ENCODE measurements at regions not wholly inside any gene's neighbourhood (a gene's known extent, or its start where the extent isn't known, plus 50 kb on each side); places are given as distances from the start of the nearest gene placed in this dataset.
"Not testable (repeated sequence)": the region's sequence is repeated elsewhere in the genome, so short reads cannot be mapped to it uniquely, and the experiment has no call there.

DNA sequence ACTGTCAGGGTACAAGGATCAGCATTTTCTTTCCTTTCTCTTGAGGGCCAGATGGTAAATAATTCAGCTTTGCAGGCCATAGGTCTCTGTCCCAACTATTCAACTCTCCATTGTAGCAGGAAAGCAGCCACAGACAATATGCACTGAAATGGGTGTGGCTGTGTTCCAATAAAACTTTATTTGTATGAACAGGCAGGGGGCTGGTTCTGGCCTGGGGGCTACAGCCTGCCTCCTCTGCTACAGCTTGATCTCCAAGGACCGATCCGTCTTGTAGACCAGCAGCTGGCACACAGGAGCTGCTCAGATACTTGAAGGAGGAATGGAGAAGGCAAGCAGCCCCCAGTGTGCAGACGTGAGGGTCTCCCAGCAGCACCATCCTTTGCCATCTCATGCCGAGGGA, 127.1 kb downstream of the OTOP1 start:
- not testable (repeated sequence) for H3K27ac Mint-ChIP-seq (ENCODE audit: unreplicated experiment)

DNA sequence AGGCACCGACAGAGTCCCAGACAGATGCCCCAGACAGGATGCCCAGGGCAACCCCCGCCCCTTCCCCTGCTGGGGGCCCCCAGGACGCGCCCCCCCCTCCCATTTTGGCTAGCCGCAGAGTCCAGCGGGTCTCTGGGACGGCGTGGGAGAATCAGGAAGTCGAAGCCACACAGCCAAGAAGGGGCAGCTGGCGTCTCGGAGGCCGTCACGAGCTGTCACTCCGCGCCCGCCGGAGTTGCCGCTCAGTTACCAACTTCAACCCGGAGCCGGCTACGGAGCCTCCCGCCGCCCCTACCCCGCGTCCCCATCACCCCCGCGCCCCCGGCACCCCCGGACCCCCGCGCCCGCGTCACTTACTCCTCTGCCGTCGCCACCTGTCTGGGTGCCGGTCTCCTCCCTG, 119.8 kb downstream of the OTOP1 start:
- not testable (repeated sequence) for FAIRE-seq; DNase-seq (ENCODE audit: low read depth); H3K4me3 ChIP-seq (ENCODE audit: insufficient read depth, low read depth, low read length)

More for the DNA sequence above, 127.1 kb downstream of the OTOP1 start:
- H3K4me2 ChIP-seq (ENCODE audit: low read length); H3K36me3 ChIP-seq (ENCODE audit: insufficient read depth, low read length); FAIRE-seq; H3K9me3 ChIP-seq (ENCODE audit: insufficient read depth, low read depth, low read length); H3K4me1 Mint-ChIP-seq (ENCODE audit: low read depth, unreplicated experiment); H2AFZ ChIP-seq (ENCODE audit: low read depth, low read length); H3K4me3 Mint-ChIP-seq (ENCODE audit: unreplicated experiment); H3K9me3 Mint-ChIP-seq (ENCODE audit: unreplicated experiment); H3K36me3 Mint-ChIP-seq (ENCODE audit: low read depth, unreplicated experiment); H3K9ac ChIP-seq (ENCODE audit: low read length); H3K4me3 ChIP-seq (ENCODE audit: insufficient read depth, low read depth, low read length); H3K27me3 ChIP-seq (ENCODE audit: insufficient read depth, low read length); H4K20me1 ChIP-seq (ENCODE audit: insufficient read depth, low read length); DNase-seq (ENCODE audit: low read depth); H3K4me1 ChIP-seq (ENCODE audit: insufficient read depth, low read length); H3K79me2 ChIP-seq (ENCODE audit: insufficient read depth, low read length); H3K27ac ChIP-seq (ENCODE audit: low read depth, low read length): not testable (repeated sequence)
- peaks cover 41% of the 10 kb centered on the region for H3K27me3 Mint-ChIP-seq (ENCODE audit: low read depth, unreplicated experiment)

DNA sequence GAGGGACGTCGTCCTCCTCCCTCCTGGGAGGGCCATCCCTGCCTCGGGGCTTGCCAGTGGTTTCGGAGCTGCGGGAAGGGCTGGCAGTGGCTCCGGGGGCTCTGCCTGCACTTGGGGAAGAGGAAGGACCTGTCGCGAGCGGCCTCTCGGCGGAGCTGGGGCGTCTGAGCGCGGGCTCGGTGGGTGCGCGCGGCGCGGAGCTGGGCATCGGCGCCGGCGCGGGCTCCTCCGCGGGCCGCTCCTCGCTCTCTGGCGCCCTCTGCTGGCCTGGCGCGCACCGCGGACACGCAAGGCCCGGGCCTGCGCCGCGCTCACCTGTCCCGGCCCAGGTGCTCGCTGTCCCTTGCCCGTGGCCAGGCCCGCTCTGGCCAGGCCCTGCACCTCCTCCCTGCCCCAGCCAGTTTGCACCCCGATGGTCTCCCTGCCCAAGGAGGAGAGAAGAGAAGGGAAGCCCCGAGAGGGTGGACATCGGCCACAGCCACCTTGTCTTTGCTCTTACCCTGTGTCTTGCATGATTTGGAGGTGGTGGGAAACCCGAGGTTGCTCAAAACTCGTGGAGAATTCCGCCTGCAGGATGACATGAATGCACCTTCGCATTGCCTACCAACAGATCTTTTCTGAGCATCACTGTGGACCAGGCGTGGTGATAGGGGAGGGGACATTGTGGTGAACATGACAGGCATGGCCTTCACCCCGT, 119.2 kb downstream of the OTOP1 start:
- not testable (repeated sequence) for H3K79me2 ChIP-seq (ENCODE audit: insufficient read depth, low read length); H4K20me1 ChIP-seq (ENCODE audit: insufficient read depth, low read length); H3K27me3 ChIP-seq (ENCODE audit: insufficient read depth, low read length); FAIRE-seq; H3K4me3 ChIP-seq (ENCODE audit: insufficient read depth, low read depth, low read length); H3K4me1 Mint-ChIP-seq (ENCODE audit: low read depth, unreplicated experiment); H3K9ac ChIP-seq (ENCODE audit: low read length); H3K9me3 Mint-ChIP-seq (ENCODE audit: unreplicated experiment); H3K27ac Mint-ChIP-seq (ENCODE audit: unreplicated experiment); H3K9me3 ChIP-seq (ENCODE audit: insufficient read depth, low read depth, low read length); H3K4me1 ChIP-seq (ENCODE audit: insufficient read depth, low read length); H3K27ac ChIP-seq (ENCODE audit: low read depth, low read length); H3K36me3 ChIP-seq (ENCODE audit: insufficient read depth, low read length); H3K36me3 Mint-ChIP-seq (ENCODE audit: low read depth, unreplicated experiment)
- peak overlapping the region; percentile 83 for H3K4me2 ChIP-seq (ENCODE audit: low read length)
- Mint-ChIP-seq H3K4me3 (ENCODE audit: unreplicated experiment) (peak overlapping the region; percentile 78), H3K27me3 (ENCODE audit: low read depth, unreplicated experiment) (peaks cover 70% of the 10 kb centered on the region)
- DNase-seq (ENCODE audit: low read depth) = peak; percentile 9
- H2AFZ ChIP-seq (ENCODE audit: low read depth, low read length) = peak overlapping the region; percentile 73
- TF ChIP-seq, protein P1, sequence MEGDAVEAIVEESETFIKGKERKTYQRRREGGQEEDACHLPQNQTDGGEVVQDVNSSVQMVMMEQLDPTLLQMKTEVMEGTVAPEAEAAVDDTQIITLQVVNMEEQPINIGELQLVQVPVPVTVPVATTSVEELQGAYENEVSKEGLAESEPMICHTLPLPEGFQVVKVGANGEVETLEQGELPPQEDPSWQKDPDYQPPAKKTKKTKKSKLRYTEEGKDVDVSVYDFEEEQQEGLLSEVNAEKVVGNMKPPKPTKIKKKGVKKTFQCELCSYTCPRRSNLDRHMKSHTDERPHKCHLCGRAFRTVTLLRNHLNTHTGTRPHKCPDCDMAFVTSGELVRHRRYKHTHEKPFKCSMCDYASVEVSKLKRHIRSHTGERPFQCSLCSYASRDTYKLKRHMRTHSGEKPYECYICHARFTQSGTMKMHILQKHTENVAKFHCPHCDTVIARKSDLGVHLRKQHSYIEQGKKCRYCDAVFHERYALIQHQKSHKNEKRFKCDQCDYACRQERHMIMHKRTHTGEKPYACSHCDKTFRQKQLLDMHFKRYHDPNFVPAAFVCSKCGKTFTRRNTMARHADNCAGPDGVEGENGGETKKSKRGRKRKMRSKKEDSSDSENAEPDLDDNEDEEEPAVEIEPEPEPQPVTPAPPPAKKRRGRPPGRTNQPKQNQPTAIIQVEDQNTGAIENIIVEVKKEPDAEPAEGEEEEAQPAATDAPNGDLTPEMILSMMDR (IDR thresholded peaks at IDR 0.05; ENCODE audit: insufficient read depth, low read depth, low read length) = peak; percentile 9

More for the DNA sequence above, 119.8 kb downstream of the OTOP1 start:
- H3K9me3 Mint-ChIP-seq (ENCODE audit: unreplicated experiment); H3K36me3 Mint-ChIP-seq (ENCODE audit: low read depth, unreplicated experiment); H3K27me3 ChIP-seq (ENCODE audit: insufficient read depth, low read length); H3K36me3 ChIP-seq (ENCODE audit: insufficient read depth, low read length); H3K4me1 ChIP-seq (ENCODE audit: insufficient read depth, low read length); H3K27ac ChIP-seq (ENCODE audit: low read depth, low read length); H4K20me1 ChIP-seq (ENCODE audit: insufficient read depth, low read length); H3K79me2 ChIP-seq (ENCODE audit: insufficient read depth, low read length); H2AFZ ChIP-seq (ENCODE audit: low read depth, low read length); H3K9ac ChIP-seq (ENCODE audit: low read length); H3K4me1 Mint-ChIP-seq (ENCODE audit: low read depth, unreplicated experiment); H3K27ac Mint-ChIP-seq (ENCODE audit: unreplicated experiment); H3K9me3 ChIP-seq (ENCODE audit: insufficient read depth, low read depth, low read length): not testable (repeated sequence)
- H3K4me2 ChIP-seq (ENCODE audit: low read length) = peak overlapping the region; percentile 83
- Mint-ChIP-seq H3K4me3 (ENCODE audit: unreplicated experiment) (peak overlapping the region; percentile 62), H3K27me3 (ENCODE audit: low read depth, unreplicated experiment) (peaks cover 70% of the 10 kb centered on the region)

DNA sequence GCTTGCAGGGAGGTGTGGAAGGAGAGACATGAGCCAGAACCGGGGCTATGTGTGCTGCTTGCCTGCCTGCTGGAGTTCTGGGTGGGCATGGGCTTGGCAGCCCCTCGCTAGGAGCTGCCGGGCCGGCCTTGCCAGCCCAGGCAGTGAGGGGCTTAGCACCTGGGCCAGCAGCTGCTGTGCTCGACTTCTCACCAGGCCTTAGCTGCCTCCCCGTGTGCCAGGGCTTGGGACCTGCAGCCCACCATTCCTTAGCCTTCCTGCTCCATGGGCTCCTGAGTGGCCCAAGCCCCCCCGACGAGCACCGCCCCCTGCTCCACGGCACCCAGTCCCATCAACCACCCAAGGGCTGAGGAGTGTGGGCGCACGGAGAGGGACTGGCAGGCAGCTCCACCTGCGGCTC, 111.3 kb downstream of the OTOP1 start:
- not testable (repeated sequence) for H3K9me3 Mint-ChIP-seq (ENCODE audit: unreplicated experiment); H3K4me2 ChIP-seq (ENCODE audit: low read length); H3K27ac Mint-ChIP-seq (ENCODE audit: unreplicated experiment); H2AFZ ChIP-seq (ENCODE audit: low read depth, low read length); H3K4me1 ChIP-seq (ENCODE audit: insufficient read depth, low read length); H3K36me3 ChIP-seq (ENCODE audit: insufficient read depth, low read length); FAIRE-seq; H3K27me3 ChIP-seq (ENCODE audit: insufficient read depth, low read length); DNase-seq (ENCODE audit: low read depth); H3K4me1 Mint-ChIP-seq (ENCODE audit: low read depth, unreplicated experiment); H3K4me3 Mint-ChIP-seq (ENCODE audit: unreplicated experiment); H3K9me3 ChIP-seq (ENCODE audit: insufficient read depth, low read depth, low read length); H3K79me2 ChIP-seq (ENCODE audit: insufficient read depth, low read length); H3K4me3 ChIP-seq (ENCODE audit: insufficient read depth, low read depth, low read length); H3K36me3 Mint-ChIP-seq (ENCODE audit: low read depth, unreplicated experiment); H4K20me1 ChIP-seq (ENCODE audit: insufficient read depth, low read length); H3K27ac ChIP-seq (ENCODE audit: low read depth, low read length); H3K9ac ChIP-seq (ENCODE audit: low read length)
- peaks cover 45% of the 10 kb centered on the region for H3K27me3 Mint-ChIP-seq (ENCODE audit: low read depth, unreplicated experiment)

DNA sequence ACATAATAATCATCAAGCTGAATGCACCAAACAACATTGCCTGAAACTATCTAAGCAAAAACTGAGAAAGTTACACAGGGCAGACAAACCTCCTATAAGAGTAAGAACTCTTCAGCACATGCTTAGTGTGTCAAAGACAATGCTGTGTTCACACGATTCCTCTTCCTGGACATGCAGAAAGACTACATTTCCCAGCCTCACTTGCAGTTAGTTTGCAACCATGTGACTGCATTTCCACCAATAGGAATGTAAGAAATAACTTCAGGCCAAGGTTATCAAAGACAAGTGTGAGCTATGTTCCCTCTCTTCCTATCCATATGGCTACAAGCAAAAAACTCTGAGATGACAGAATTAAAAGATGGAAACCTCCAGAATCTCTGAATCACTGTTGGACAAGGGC, 109.8 kb downstream of the OTOP1 start:
- not testable (repeated sequence) for H4K20me1 ChIP-seq (ENCODE audit: insufficient read depth, low read length); H3K9me3 Mint-ChIP-seq (ENCODE audit: unreplicated experiment)
- peak; percentile 0 for DNase-seq (ENCODE audit: low read depth)

More for the DNA sequence above, 109.8 kb downstream of the OTOP1 start:
- H3K4me3 ChIP-seq (ENCODE audit: insufficient read depth, low read depth, low read length); H3K4me2 ChIP-seq (ENCODE audit: low read length); H3K36me3 Mint-ChIP-seq (ENCODE audit: low read depth, unreplicated experiment); FAIRE-seq; H3K9ac ChIP-seq (ENCODE audit: low read length); H3K9me3 ChIP-seq (ENCODE audit: insufficient read depth, low read depth, low read length); H3K36me3 ChIP-seq (ENCODE audit: insufficient read depth, low read length); H3K79me2 ChIP-seq (ENCODE audit: insufficient read depth, low read length); H3K4me3 Mint-ChIP-seq (ENCODE audit: unreplicated experiment); H3K27ac Mint-ChIP-seq (ENCODE audit: unreplicated experiment); H3K4me1 ChIP-seq (ENCODE audit: insufficient read depth, low read length); H3K27me3 ChIP-seq (ENCODE audit: insufficient read depth, low read length); H3K4me1 Mint-ChIP-seq (ENCODE audit: low read depth, unreplicated experiment); H2AFZ ChIP-seq (ENCODE audit: low read depth, low read length); H3K27ac ChIP-seq (ENCODE audit: low read depth, low read length): not testable (repeated sequence)
- H3K27me3 Mint-ChIP-seq (ENCODE audit: low read depth, unreplicated experiment) = peaks cover 37% of the 10 kb centered on the region
